ENCODE measurements at regions not wholly inside any gene's neighbourhood (a gene's known extent, or its start where the extent isn't known, plus 50 kb on each side); places are given as distances from the start of the nearest gene placed in this dataset.

- Histone ChIP-seq H3K4me3 (no peak overlapping the region), H3K36me3 (no peaks in the 10 kb centered on the region), H3K27ac (no peak overlapping the region), H3K4me1 (no peaks in the 10 kb centered on the region), H3K27me3 (no peaks in the 10 kb centered on the region), H3K9me3 (no peaks in the 10 kb centered on the region)
- 89 to 100% methylated on average over 1 to 3 of the region's 3 CpGs for WGBS, 2 donors (ENCODE audit: low coverage in 1 of 2)
- no peak for ATAC-seq
- no peak for TF ChIP-seq POLR2AphosphoS5 (IDR thresholded peaks at IDR 0.05)
- TF ChIP-seq EP300 (IDR thresholded peaks at IDR 0.05) = no peak
- no peak for TF ChIP-seq POLR2A (IDR thresholded peaks at IDR 0.05)
- no peak for TF ChIP-seq CTCF (IDR thresholded peaks at IDR 0.05)
These were observed 275.8 kb upstream of the MAF start for GRCh38 chr16:79876332-79876730.

- ATAC-seq = peak; percentile 47
- no peaks in the 10 kb centered on the region for H3K9me3 ChIP-seq
- no peaks in the 10 kb centered on the region for H3K4me1 ChIP-seq
- no peak for TF ChIP-seq EP300 (IDR thresholded peaks at IDR 0.05)
- no peak for TF ChIP-seq CTCF (IDR thresholded peaks at IDR 0.05)
- no peak for TF ChIP-seq POLR2AphosphoS5 (IDR thresholded peaks at IDR 0.05)
- no peak for TF ChIP-seq POLR2A (IDR thresholded peaks at IDR 0.05)
- no peak overlapping the region for H3K27ac ChIP-seq
- no peaks in the 10 kb centered on the region for H3K36me3 ChIP-seq
- H3K4me3 ChIP-seq = no peak overlapping the region
- WGBS, 2 donors (ENCODE audit: low coverage in 1 of 2) = 80% methylated on average over 1 of the region's 5 CpGs; no CpG with 5 or more reads in 1 of the 2 donors
- no peaks in the 10 kb centered on the region for H3K27me3 ChIP-seq
These were observed 273.9 kb upstream of the MAF start for GRCh38 chr16:79874391-79874790.

DNA sequence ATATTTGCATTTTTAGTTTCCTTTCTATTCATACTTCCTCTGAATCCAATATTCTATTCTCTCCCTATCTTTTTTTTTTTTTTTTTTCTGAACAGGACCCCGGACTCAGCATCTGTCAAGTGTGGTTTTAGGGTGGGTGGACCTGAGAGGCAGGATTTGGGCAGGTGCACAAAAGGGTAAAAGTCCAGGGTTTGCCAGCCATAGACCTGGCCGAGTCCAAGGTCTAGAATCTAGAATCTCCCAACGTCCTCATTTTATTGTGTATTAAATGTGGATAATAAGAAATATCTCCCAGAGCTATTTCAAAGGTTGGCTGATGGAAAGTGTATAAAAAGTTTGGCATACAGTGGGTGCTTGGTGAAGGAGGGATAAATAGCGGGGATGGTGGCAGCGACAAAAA is 273.3 kb upstream of the MAF start:
- Histone ChIP-seq H3K36me3 (no peaks in the 10 kb centered on the region), H3K9me3 (no peaks in the 10 kb centered on the region), H3K4me3 (no peak overlapping the region), H3K27ac (no peak overlapping the region), H3K27me3 (no peaks in the 10 kb centered on the region), H3K4me1 (no peaks in the 10 kb centered on the region)
- 60 to 74% methylated on average over 1 to 4 of the region's 5 CpGs for WGBS, 2 donors (ENCODE audit: low coverage in 1 of 2)
- TF ChIP-seq EP300 (IDR thresholded peaks at IDR 0.05) (no peak), POLR2AphosphoS5 (IDR thresholded peaks at IDR 0.05) (no peak), POLR2A (IDR thresholded peaks at IDR 0.05) (no peak)
- no peak for ATAC-seq

DNA sequence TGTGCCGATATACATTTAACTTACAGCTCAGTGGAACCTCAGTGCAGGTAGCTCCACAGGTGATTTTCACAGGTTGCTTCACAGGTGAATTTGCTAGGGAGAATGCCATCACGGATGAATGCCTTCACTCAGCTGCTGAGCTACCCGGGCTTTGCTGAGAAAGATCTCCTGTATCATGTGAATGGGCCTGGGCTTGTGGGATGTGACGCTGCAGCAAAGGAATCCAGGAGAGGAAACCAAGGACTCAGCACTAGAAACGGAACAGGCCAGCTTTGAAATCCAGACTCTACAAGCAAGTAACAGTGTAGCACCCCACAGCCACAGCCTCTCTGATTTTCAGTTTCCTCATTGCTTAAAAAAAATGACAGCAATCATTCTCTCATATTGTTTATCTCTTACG is 271.4 kb upstream of the MAF start:
- no peaks in the 10 kb centered on the region for H3K36me3 ChIP-seq
- 83 to 89% methylated on average over 4 to 6 of the region's 6 CpGs for WGBS, 2 donors (ENCODE audit: low coverage in 1 of 2)
- H3K27ac ChIP-seq = no peak overlapping the region
- TF ChIP-seq CTCF (IDR thresholded peaks at IDR 0.05) = no peak
- ATAC-seq = no peak
- no peaks in the 10 kb centered on the region for H3K9me3 ChIP-seq
- no peak overlapping the region for H3K4me3 ChIP-seq
- H3K27me3 ChIP-seq = no peaks in the 10 kb centered on the region
- H3K4me1 ChIP-seq = no peaks in the 10 kb centered on the region

- ATAC-seq = no peak
- WGBS, 2 donors (ENCODE audit: low coverage in 1 of 2) = 88 to 95% methylated on average over 12 to 16 of the region's 16 CpGs
- no peaks in the 10 kb centered on the region for H3K4me1 ChIP-seq
- TF ChIP-seq POLR2AphosphoS5 (IDR thresholded peaks at IDR 0.05) = no peak
- TF ChIP-seq EP300 (IDR thresholded peaks at IDR 0.05) = no peak
- no peak for TF ChIP-seq POLR2A (IDR thresholded peaks at IDR 0.05)
- TF ChIP-seq CTCF (IDR thresholded peaks at IDR 0.05) = no peak
- H3K4me3 ChIP-seq = no peak overlapping the region
- no peak overlapping the region for H3K27ac ChIP-seq
- no peaks in the 10 kb centered on the region for H3K27me3 ChIP-seq
- H3K9me3 ChIP-seq = no peaks in the 10 kb centered on the region
- no peaks in the 10 kb centered on the region for H3K36me3 ChIP-seq
These were observed 269.7 kb upstream of the MAF start for GRCh38 chr16:79870016-79870886.
